K562 (cell line): ENCODE measurements at regions not wholly inside any gene's neighbourhood (a gene's known extent, or its start where the extent isn't known, plus 50 kb on each side); places are given as distances from the start of the nearest gene placed in this dataset.

Experiments used
- ATAC-seq: fragments of 200-7000 bp; cut with Tn5 transposase; 3 replicates; pipeline ENCODE4 v1.9.1; 2020; ENCODE audit warnings: moderate library complexity
- BruUV-seq: library from RNA; stranded (reverse); fragments of 400-500 nt; replicated peaks from 2 replicates; lab custom pipeline; 2021; lab: Mats Ljungman, UMichigan
- CTCF ChIA-PET: fragments of 300-600 bp; formaldehyde crosslinking; extraction: SDS; loops from one replicate; lab custom pipeline; 2021; ENCODE audit warnings: low intra/inter-chr PET ratio; lab: Yijun Ruan, JAX
- POLR2A ChIA-PET: fragments of 300-600, 350-650 bp; sonication (Branson Sonifier 250); formaldehyde crosslinking; extraction: SDS; loops from one replicate; lab custom pipeline; 2021; ENCODE audit warnings: antibody characterized with exemption, inconsistent platforms; lab: Yijun Ruan, JAX
- DNase-seq, 4 experiments: peaks; one replicate each; pipeline versions ENCODE4 v3.0.0 to v3.0.0-alpha.2; 2011 to 2018; ENCODE audit warnings: low spot score in 3 of 4, mixed read lengths in 3 of 4; ENCODE audit errors: extremely low read depth in 1 of 4
- FAIRE-seq: peaks from 2 replicates; lab custom pipeline; 2011; peaks lifted over from hg19 to GRCh38; lab: Jason Lieb, UNC
- H2AFZ ChIP-seq: 2 replicates; pipeline ENCODE4 v1.6.0; 2011; ENCODE audit warnings: low read depth, low read length, control low read depth, inconsistent platforms
- H3K27ac ChIP-seq: fragments of 200-600 bp; 3 replicates; pipeline ENCODE4 v1.8.0; 2011; ENCODE audit warnings: low read depth, mild to moderate bottlenecking, control low read depth, inconsistent platforms, low read length, moderate library complexity, mixed read lengths; ENCODE audit errors: extremely low read depth
- H3K27me3 ChIP-seq, 2 experiments: fragments of 300-600 bp in 1 of 2; 2 replicates in 1 of 2; 3 replicates in 1 of 2; pipeline versions ENCODE4 v1.6.0 to v1.8.0; 2011; ENCODE audit warnings: inconsistent platforms in 2 of 2, low read length in 2 of 2, mild to moderate bottlenecking in 1 of 2, mixed read lengths in 1 of 2, moderate library complexity in 1 of 2; ENCODE audit not compliant: control insufficient read depth in 2 of 2, insufficient read depth in 2 of 2
- H3K36me3 ChIP-seq: fragments of 300-600 bp; 3 replicates; pipeline ENCODE4 v1.8.0; 2011; ENCODE audit warnings: mild to moderate bottlenecking, low read length, inconsistent platforms; ENCODE audit not compliant: control insufficient read depth, insufficient read depth
- H3K4me1 ChIP-seq, 2 experiments: fragments of 200-600 bp in 1 of 2; replicated peaks in 1 of 2; 2 replicates in 1 of 2; 3 replicates in 1 of 2; pipeline versions ENCODE4 v1.5.1 to v1.8.0; 2011; ENCODE audit warnings: inconsistent platforms in 2 of 2, low read length in 2 of 2, mild to moderate bottlenecking in 1 of 2, mixed read lengths in 1 of 2, moderate library complexity in 1 of 2; ENCODE audit not compliant: control insufficient read depth in 2 of 2, insufficient read depth in 2 of 2
- H3K4me2 ChIP-seq: 2 replicates; pipeline ENCODE4 v1.6.1; 2011; ENCODE audit warnings: low read length, control low read depth, inconsistent platforms, mixed read lengths; ENCODE audit not compliant: insufficient read depth
- H3K4me3 ChIP-seq: fragments of 200-600 bp; sonication (generic), shearing (Covaris generic); 2 replicates; pipeline ENCODE4 v1.5.1; 2016; ENCODE audit warnings: control low read depth, inconsistent platforms
- H3K79me2 ChIP-seq: fragments of 200-600 bp; 3 replicates; pipeline ENCODE4 v1.8.0; 2011; ENCODE audit warnings: low read length, inconsistent platforms; ENCODE audit not compliant: control insufficient read depth, insufficient read depth
- H3K9ac ChIP-seq, 2 experiments: 2 replicates each; pipeline versions ENCODE4 v1.6.0 to v1.6.1; 2011; ENCODE audit warnings: low read depth in 2 of 2, low read length in 2 of 2, control low read depth in 1 of 2, inconsistent platforms in 1 of 2, mild to moderate bottlenecking in 1 of 2, mixed read lengths in 1 of 2; ENCODE audit not compliant: insufficient read depth in 1 of 2
- H3K9me1 ChIP-seq: one replicate; pipeline ENCODE4 v1.6.0; 2011; ENCODE audit warnings: inconsistent platforms, mild to moderate bottlenecking, low read length, moderate library complexity; ENCODE audit not compliant: control insufficient read depth, insufficient read depth
- H3K9me3 ChIP-seq: replicated peaks from 2 replicates; pipeline ENCODE4 v1.5.1; 2011; ENCODE audit warnings: low read depth, low read length, inconsistent platforms; ENCODE audit not compliant: control insufficient read depth, insufficient read depth
- H4K20me1 ChIP-seq: replicated peaks from 2 replicates; pipeline ENCODE4 v1.6.1; 2011; ENCODE audit warnings: low read length, inconsistent platforms, mixed read lengths; ENCODE audit not compliant: control insufficient read depth, insufficient read depth
- KAT2B ChIP-seq: IDR thresholded peaks from one replicate; pipeline ENCODE4 v1.6.1; 2012; ENCODE audit warnings: low read depth, mild to moderate bottlenecking, control low read depth, inconsistent platforms, low read length, moderate library complexity
- MEF2D ChIP-seq: conservative IDR thresholded peaks from 2 replicates; pipeline ENCODE4 v1.6.1; 2016; ENCODE audit warnings: low read depth, missing genetic modification characterization, missing compliant biosample characterization
- NR1H2 ChIP-seq: sonication (generic); formaldehyde crosslinking; IDR thresholded peaks from 2 replicates; pipeline ENCODE4 v1.4.0; 2020; ENCODE audit warnings: mild to moderate bottlenecking, missing genetic modification reagents
- PHF8 ChIP-seq: fragments of 200-600 bp; sonication (generic); IDR thresholded peaks from 2 replicates; pipeline ENCODE4 v1.6.1; 2012; ENCODE audit warnings: mixed run types, mild to moderate bottlenecking, inconsistent platforms, low read length, moderate library complexity, borderline replicate concordance
- SAFB2 ChIP-seq: fragments of 200-400 bp; formaldehyde crosslinking; IDR thresholded peaks from 2 replicates; pipeline ENCODE4 v1.6.1; 2018; ENCODE audit warnings: borderline replicate concordance, low read length, low read depth, moderate library complexity; ENCODE audit not compliant: severe bottlenecking
- SIX5 ChIP-seq, 2 experiments: IDR thresholded peaks; 2 replicates each; pipeline ENCODE4 v1.6.1; 2011; ENCODE audit warnings: low read length in 2 of 2, borderline replicate concordance in 1 of 2, low read depth in 1 of 2, mild to moderate bottlenecking in 1 of 2, moderate library complexity in 1 of 2; ENCODE audit not compliant: insufficient read depth in 1 of 2
- SREBF2 ChIP-seq: sonication (generic); formaldehyde crosslinking; IDR thresholded peaks from 2 replicates; pipeline ENCODE4 v1.4.0; 2020; ENCODE audit warnings: mild to moderate bottlenecking, missing genetic modification reagents
- WGBS: fragments of 100-300 bp; shearing (Covaris generic); methylation state at CpG from one replicate; pipeline ENCODE4 v1.1.6; 2016; ENCODE audit warnings: low coverage, mixed read lengths; ENCODE audit not compliant: insufficient coverage; ENCODE audit errors: missing lambda C conversion rate; 5-methylcytosine and 5-hydroxymethylcytosine counted together
- in situ Hi-C: fragments of 300-500 bp; cut with MboI; formaldehyde crosslinking; loops from 4 replicates; pipeline ENCODE4 v1.15.0; 2018; ENCODE audit warnings: inconsistent platforms, mixed read lengths
- intact Hi-C: fragments of 100-400 bp; cut with micrococcal nuclease; formaldehyde crosslinking; loops from 2 replicates; pipeline ENCODE4 v1.14.2; 2022
- TF ChIP-seq, protein P1 (sequence below): fragments of 250-450 bp; sonication (Bioruptor Pico); IDR thresholded peaks from 2 replicates; pipeline ENCODE4 v1.9.0; 2021; ENCODE audit warnings: mild to moderate bottlenecking
- TF ChIP-seq, protein P2 (sequence below): fragments of 250-450 bp; sonication (Bioruptor Pico); IDR thresholded peaks from 2 replicates; pipeline ENCODE4 v1.4.0; 2020; ENCODE audit warnings: borderline replicate concordance
- TF ChIP-seq, protein P3 (sequence below), 2 experiments: fragments of 450-650 bp in 1 of 2; sonication (generic) in 1 of 2; formaldehyde crosslinking; conservative IDR thresholded peaks; 2 replicates each; pipeline versions ENCODE4 v1.4.0 to v1.8.1; 2020 to 2022; ENCODE audit warnings: mild to moderate bottlenecking in 1 of 2, missing genetic modification reagents in 1 of 2
- TF ChIP-seq, protein P4 (sequence below): fragments of 250-450 bp; sonication (Bioruptor Pico); IDR thresholded peaks from 2 replicates; pipeline ENCODE4 v1.8.0; 2021; ENCODE audit warnings: moderate library complexity, mild to moderate bottlenecking, inconsistent platforms
- TF ChIP-seq, protein P5 (sequence below), 2 experiments: fragments of 450-650 bp in 1 of 2; IDR thresholded peaks; 2 replicates each; pipeline ENCODE4 v1.6.1; 2011 to 2017; ENCODE audit warnings: low read depth in 2 of 2, antibody characterized with exemption in 1 of 2, borderline replicate concordance in 1 of 2, low read length in 1 of 2, mild to moderate bottlenecking in 1 of 2, mixed read lengths in 1 of 2; ENCODE audit not compliant: control insufficient read depth in 1 of 2
- TF ChIP-seq, protein P6 (sequence below), 3 experiments: fragments of 200-800 bp in 1 of 3; sonication (Bioruptor generic) in 1 of 3; sonication (generic) in 1 of 3; formaldehyde crosslinking in 1 of 3; IDR thresholded peaks; 2 replicates each; pipeline versions ENCODE4 v1.6.1 to v1.8.0; 2016 to 2022; ENCODE audit warnings: mild to moderate bottlenecking in 2 of 3, missing compliant biosample characterization in 2 of 3, missing genetic modification characterization in 2 of 3, missing genetic modification reagents in 1 of 3

GRCh38 chr11:38256436-38256835 is 1658.4 kb upstream of the RAG2 start (continued):
- TF ChIP-seq KAT2B (no peak), SAFB2 (no peak), MEF2D (tag) (no peak), NR1H2 (CRISPR knock-in tag) (no peak)
- TF ChIP-seq, protein P1, sequence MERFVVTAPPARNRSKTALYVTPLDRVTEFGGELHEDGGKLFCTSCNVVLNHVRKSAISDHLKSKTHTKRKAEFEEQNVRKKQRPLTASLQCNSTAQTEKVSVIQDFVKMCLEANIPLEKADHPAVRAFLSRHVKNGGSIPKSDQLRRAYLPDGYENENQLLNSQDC (CRISPR knock-in tag) = no peak
- TF ChIP-seq, protein P2, sequence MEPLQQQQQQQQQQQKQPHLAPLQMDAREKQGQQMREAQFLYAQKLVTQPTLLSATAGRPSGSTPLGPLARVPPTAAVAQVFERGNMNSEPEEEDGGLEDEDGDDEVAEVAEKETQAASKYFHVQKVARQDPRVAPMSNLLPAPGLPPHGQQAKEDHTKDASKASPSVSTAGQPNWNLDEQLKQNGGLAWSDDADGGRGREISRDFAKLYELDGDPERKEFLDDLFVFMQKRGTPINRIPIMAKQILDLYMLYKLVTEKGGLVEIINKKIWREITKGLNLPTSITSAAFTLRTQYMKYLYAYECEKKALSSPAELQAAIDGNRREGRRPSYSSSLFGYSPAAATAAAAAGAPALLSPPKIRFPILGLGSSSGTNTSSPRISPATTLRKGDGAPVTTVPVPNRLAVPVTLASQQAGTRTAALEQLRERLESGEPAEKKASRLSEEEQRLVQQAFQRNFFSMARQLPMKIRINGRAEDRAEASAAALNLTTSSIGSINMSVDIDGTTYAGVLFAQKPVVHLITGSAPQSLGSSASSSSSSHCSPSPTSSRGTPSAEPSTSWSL (CRISPR knock-in tag) = no peak
- TF ChIP-seq, protein P3, sequence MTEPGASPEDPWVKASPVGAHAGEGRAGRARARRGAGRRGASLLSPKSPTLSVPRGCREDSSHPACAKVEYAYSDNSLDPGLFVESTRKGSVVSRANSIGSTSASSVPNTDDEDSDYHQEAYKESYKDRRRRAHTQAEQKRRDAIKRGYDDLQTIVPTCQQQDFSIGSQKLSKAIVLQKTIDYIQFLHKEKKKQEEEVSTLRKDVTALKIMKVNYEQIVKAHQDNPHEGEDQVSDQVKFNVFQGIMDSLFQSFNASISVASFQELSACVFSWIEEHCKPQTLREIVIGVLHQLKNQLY (CRISPR knock-in tag; conservative IDR thresholded peaks at IDR 0.05) = no peak

DNA sequence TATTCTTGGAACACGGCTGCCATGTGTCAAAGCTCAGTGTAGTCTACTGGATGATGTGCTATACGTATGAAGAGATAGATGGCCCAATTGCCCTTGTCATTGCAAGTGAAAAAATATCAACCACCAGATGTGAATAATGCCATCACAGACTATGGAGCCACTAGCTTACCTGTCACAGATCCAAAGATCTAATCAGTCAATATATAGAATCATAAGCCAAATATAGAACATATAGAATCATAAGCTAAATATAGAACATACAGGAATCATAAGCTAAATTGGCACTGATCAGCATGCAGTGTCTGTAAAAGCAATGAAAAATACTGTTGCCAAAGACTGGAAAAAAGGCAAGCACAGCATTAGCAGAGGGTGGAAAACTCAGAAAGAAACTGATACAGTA is 1656.9 kb upstream of the RAG2 start:
- ChIA-PET CTCF (no interaction called here), POLR2A (no interaction called here)
- H3K4me3 ChIP-seq = no peak overlapping the region
- no peak for DNase-seq
- intact Hi-C loops = no loop called here
- H4K20me1 ChIP-seq = no peaks in the 10 kb centered on the region
- H3K36me3 ChIP-seq = no peaks in the 10 kb centered on the region
- H3K9me1 ChIP-seq = no peaks in the 10 kb centered on the region
- no peak overlapping the region for H2AFZ ChIP-seq
- no peak overlapping the region for H3K9ac ChIP-seq
- no peaks in the 10 kb centered on the region for H3K79me2 ChIP-seq
- BruUV-seq = no TSS peak
- no peaks in the 10 kb centered on the region for H3K27me3 ChIP-seq
- no peak for FAIRE-seq
- H3K4me2 ChIP-seq = no peak overlapping the region
- no peaks in the 10 kb centered on the region for H3K9me3 ChIP-seq
- no peak for ATAC-seq
- H3K4me1 ChIP-seq = no peaks in the 10 kb centered on the region
- 29% methylated on average over 2 of the region's 2 CpGs for WGBS
- in situ Hi-C loops = no loop called here
- H3K27ac ChIP-seq = no peak overlapping the region
- TF ChIP-seq, protein P4, sequence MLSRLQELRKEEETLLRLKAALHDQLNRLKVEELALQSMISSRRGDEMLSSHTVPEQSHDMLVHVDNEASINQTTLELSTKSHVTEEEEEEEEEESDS (CRISPR knock-in tag) = no peak
- TF ChIP-seq, protein P5, sequence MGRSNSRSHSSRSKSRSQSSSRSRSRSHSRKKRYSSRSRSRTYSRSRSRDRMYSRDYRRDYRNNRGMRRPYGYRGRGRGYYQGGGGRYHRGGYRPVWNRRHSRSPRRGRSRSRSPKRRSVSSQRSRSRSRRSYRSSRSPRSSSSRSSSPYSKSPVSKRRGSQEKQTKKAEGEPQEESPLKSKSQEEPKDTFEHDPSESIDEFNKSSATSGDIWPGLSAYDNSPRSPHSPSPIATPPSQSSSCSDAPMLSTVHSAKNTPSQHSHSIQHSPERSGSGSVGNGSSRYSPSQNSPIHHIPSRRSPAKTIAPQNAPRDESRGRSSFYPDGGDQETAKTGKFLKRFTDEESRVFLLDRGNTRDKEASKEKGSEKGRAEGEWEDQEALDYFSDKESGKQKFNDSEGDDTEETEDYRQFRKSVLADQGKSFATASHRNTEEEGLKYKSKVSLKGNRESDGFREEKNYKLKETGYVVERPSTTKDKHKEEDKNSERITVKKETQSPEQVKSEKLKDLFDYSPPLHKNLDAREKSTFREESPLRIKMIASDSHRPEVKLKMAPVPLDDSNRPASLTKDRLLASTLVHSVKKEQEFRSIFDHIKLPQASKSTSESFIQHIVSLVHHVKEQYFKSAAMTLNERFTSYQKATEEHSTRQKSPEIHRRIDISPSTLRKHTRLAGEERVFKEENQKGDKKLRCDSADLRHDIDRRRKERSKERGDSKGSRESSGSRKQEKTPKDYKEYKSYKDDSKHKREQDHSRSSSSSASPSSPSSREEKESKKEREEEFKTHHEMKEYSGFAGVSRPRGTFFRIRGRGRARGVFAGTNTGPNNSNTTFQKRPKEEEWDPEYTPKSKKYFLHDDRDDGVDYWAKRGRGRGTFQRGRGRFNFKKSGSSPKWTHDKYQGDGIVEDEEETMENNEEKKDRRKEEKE (IDR thresholded peaks at IDR 0.05; ENCODE audit: borderline replicate concordance in 1 of 2, control insufficient read depth in 1 of 2, low read depth in 2 of 2, low read length in 1 of 2) = no peak
- TF ChIP-seq, protein P6, sequence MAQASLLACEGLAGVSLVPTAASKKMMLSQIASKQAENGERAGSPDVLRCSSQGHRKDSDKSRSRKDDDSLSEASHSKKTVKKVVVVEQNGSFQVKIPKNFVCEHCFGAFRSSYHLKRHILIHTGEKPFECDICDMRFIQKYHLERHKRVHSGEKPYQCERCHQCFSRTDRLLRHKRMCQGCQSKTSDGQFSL (CRISPR knock-in tag; IDR thresholded peaks at IDR 0.05) = no peak
- TF ChIP-seq, protein P6 (tag; IDR thresholded peaks at IDR 0.05) = no peak
- no peak for TF ChIP-seq PHF8
- TF ChIP-seq SIX5 (IDR thresholded peaks at IDR 0.05; ENCODE audit: borderline replicate concordance in 1 of 2, insufficient read depth in 1 of 2, low read depth in 1 of 2, low read length in 2 of 2) = no peak
- TF ChIP-seq SREBF2 = no peak
- TF ChIP-seq, all 486 proteins: peak for 0
